ENCODE measurements at regions not wholly inside any gene's neighbourhood (a gene's known extent, or its start where the extent isn't known, plus 50 kb on each side); places are given as distances from the start of the nearest gene placed in this dataset.
A peak's percentile ranks its signal among the peaks of the same experiment; 100 is the strongest.

- peak; percentile 72 for TF ChIP-seq PAXIP1 (CRISPR knock-in tag; conservative IDR thresholded peaks at IDR 0.05)
- no peak for TF ChIP-seq ZKSCAN1 (IDR thresholded peaks at IDR 0.05; ENCODE audit: low read length)
- no peak for TF ChIP-seq ZNF44 (CRISPR knock-in tag; IDR thresholded peaks at IDR 0.05)
- TF ChIP-seq TCF12 (IDR thresholded peaks at IDR 0.05), result no peak
- TF ChIP-seq TCF12 (CRISPR knock-in tag; IDR thresholded peaks at IDR 0.05), result 0 out of 2 replicates have a peak, but pooled peaks have one; percentile 39
- TF ChIP-seq REST (IDR thresholded peaks at IDR 0.05; ENCODE audit: borderline replicate concordance in 1 of 2, low read depth in 1 of 2, low read length in 2 of 2), result no peak
- no peak for TF ChIP-seq ZNF280D (CRISPR knock-in tag; IDR thresholded peaks at IDR 0.05)
- TF ChIP-seq ZBTB44 (CRISPR knock-in tag; IDR thresholded peaks at IDR 0.05), result no peak
- TF ChIP-seq ELF1 (CRISPR knock-in tag; IDR thresholded peaks at IDR 0.05), result no peak
- TF ChIP-seq ZNF3 (CRISPR knock-in tag; IDR thresholded peaks at IDR 0.05), result no peak
- no peak for TF ChIP-seq MBD4 (IDR thresholded peaks at IDR 0.05; ENCODE audit: borderline replicate concordance, low read length)
- TF ChIP-seq ONECUT2 (CRISPR knock-in tag; IDR thresholded peaks at IDR 0.05), result peak; percentile 83
- TF ChIP-seq ZNF274 (CRISPR knock-in tag; IDR thresholded peaks at IDR 0.05), result no peak
- no peak for TF ChIP-seq MLX (CRISPR knock-in tag; IDR thresholded peaks at IDR 0.05)
- TF ChIP-seq MEIS2 (CRISPR knock-in tag; IDR thresholded peaks at IDR 0.05), result 0 out of 2 replicates have a peak, but pooled peaks have one; percentile 29
- 0 out of 2 replicates have a peak, but pooled peaks have one; percentile 51 for TF ChIP-seq NR2F2 (IDR thresholded peaks at IDR 0.05; ENCODE audit: borderline replicate concordance, low read depth)
Measured at GRCh38 chr6:153618371-153619322, 420.4 kb upstream of the OPRM1 start (continued).
